ENCODE measurements at regions not wholly inside any gene's neighbourhood (a gene's known extent, or its start where the extent isn't known, plus 50 kb on each side); places are given as distances from the start of the nearest gene placed in this dataset.

- TF ChIP-seq CTCF (IDR thresholded peaks at IDR 0.05), result no peak
- no peak for TF ChIP-seq ZFX (IDR thresholded peaks at IDR 0.05; ENCODE audit: borderline replicate concordance)
These were observed 168.0 kb upstream of the GMNC start for GRCh38 chr3:191030491-191030890.
